Activated CD4-positive, alpha-beta memory T cell treated with anti-CD3 and anti-CD28 coated beads for 36 hours (primary cell): ENCODE measurements at regions not wholly inside any gene's neighbourhood (a gene's known extent, or its start where the extent isn't known, plus 50 kb on each side); places are given as distances from the start of the nearest gene placed in this dataset.

Source experiments
- CTCF ChIA-PET: fragments of 350-600 bp; sonication (Branson Sonifier 250); formaldehyde crosslinking; loops from one replicate; lab custom pipeline; 2021; ENCODE audit warnings: antibody characterized with exemption, inconsistent platforms; lab: Charles Lee
- POLR2A ChIA-PET: fragments of 350-600 bp; sonication (Branson Sonifier 250); formaldehyde crosslinking; loops from one replicate; lab custom pipeline; 2021; ENCODE audit warnings: antibody characterized with exemption; lab: Charles Lee
- DNase-seq: peaks from one replicate; pipeline ENCODE4 v3.0.0-alpha.2; 2020
- H3K27ac Mint-ChIP-seq: one replicate; pipeline ENCODE4 v1.8.0; 2021; ENCODE audit warnings: mixed read lengths
- H3K27me3 Mint-ChIP-seq: one replicate; pipeline ENCODE4 v1.8.0; 2021; ENCODE audit warnings: mixed read lengths
- H3K36me3 Mint-ChIP-seq: one replicate; pipeline ENCODE4 v1.8.0; 2021; ENCODE audit warnings: mixed read lengths
- H3K4me1 Mint-ChIP-seq: one replicate; pipeline ENCODE4 v1.8.0; 2021; ENCODE audit warnings: low read depth, mixed read lengths
- H3K4me3 Mint-ChIP-seq: one replicate; pipeline ENCODE4 v1.8.0; 2021; ENCODE audit warnings: mild to moderate bottlenecking, mixed read lengths
- H3K9me3 Mint-ChIP-seq: one replicate; pipeline ENCODE4 v1.8.0; 2021; ENCODE audit warnings: mixed read lengths
- intact Hi-C: fragments of 100-400 bp; cut with micrococcal nuclease; formaldehyde crosslinking; loops from one replicate; pipeline ENCODE4 v1.15.1; 2023

DNA sequence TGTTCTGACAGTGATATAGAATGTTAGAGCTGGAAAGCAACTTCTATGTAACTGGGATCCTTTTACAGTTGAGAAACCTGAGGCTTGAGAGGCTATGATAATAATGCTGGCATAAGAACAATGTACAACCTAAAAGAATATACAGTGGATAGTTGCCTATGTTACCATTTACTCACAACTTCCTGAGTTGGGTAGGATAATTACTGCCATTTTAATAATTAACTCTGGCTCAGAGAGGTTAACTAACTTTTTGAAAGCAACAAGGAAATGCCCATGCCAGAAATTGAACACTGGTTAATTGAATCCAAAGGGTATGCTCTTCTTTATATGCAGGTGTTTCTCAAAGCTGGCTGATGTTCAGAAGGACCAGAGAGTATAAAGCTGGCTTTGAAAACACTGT is 530.7 kb upstream of the MAP3K7 start:
- no peaks in the 10 kb centered on the region for H3K4me1 Mint-ChIP-seq
- CTCF ChIA-PET = interaction anchor here (1.4 kb wide), 1 partner anchor 15 kb away, joined by 3 read pairs; no protein-coding TSS in a partner anchor
- H3K27me3 Mint-ChIP-seq = no peaks in the 10 kb centered on the region
- no peaks in the 10 kb centered on the region for H3K36me3 Mint-ChIP-seq
- no peak overlapping the region for H3K4me3 Mint-ChIP-seq
- POLR2A ChIA-PET = no interaction called here
- no peak overlapping the region for H3K27ac Mint-ChIP-seq
- DNase-seq = no peak
- intact Hi-C loops = no loop called here
- no peaks in the 10 kb centered on the region for H3K9me3 Mint-ChIP-seq

DNA sequence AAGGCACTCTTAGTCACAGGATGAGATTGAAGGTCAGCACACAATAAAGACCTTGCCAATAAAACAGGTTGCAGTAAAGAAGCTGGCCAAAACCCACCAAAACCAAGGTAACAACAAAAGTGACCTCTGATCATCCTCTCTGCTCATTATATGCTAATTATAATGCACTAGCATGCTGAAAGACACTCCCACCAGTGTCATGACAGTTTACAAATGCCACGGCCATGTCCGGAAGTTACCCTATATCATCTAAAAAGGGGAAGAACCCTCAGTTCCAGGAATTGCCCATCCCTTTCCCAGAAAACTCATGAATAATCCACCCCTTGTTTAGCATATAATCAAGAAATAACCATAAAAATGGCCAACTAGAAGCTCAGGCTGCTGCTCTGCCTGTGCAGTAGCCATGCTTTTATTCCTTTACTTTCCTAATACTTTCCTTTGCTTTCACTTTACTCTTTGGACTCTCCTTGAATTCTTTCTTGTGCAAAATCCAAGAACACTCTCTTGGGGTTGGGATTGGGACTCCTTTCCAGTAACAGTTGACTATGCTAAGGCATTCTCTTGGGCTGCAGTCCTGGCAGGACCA is 527.3 kb upstream of the MAP3K7 start:
- ChIA-PET CTCF (no interaction called here), POLR2A (no interaction called here)
- intact Hi-C loops = no loop called here
- Mint-ChIP-seq H3K4me1 (no peaks in the 10 kb centered on the region), H3K36me3 (no peaks in the 10 kb centered on the region), H3K9me3 (no peaks in the 10 kb centered on the region), H3K27ac (no peak overlapping the region), H3K27me3 (no peaks in the 10 kb centered on the region), H3K4me3 (no peak overlapping the region)
- DNase-seq = no peak

DNA sequence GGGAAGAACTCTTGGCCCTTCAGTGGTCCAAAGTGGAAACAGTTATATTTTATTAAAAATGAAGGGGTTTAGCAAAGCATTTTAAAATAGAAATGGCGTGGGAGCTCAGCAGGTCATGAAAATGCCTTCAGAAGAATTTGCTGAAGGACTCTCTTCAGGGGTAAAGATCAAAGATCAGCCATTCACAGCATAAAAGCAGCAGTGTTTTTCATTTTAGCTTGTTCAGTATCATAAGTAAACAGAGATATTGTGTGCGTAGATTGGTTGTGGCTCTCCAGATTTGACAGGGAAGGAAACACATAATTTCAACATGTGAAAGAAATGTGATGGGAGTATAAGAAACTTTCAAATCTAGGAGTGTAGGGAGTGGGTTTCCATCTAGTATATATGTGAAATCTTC is 519.2 kb upstream of the MAP3K7 start:
- ChIA-PET POLR2A (no interaction called here), CTCF (no interaction called here)
- H3K4me1 Mint-ChIP-seq = no peaks in the 10 kb centered on the region
- intact Hi-C loops = no loop called here
- H3K27me3 Mint-ChIP-seq = no peaks in the 10 kb centered on the region
- DNase-seq = no peak
- H3K36me3 Mint-ChIP-seq = no peaks in the 10 kb centered on the region
- H3K4me3 Mint-ChIP-seq = no peak overlapping the region
- no peak overlapping the region for H3K27ac Mint-ChIP-seq
- no peaks in the 10 kb centered on the region for H3K9me3 Mint-ChIP-seq

DNA sequence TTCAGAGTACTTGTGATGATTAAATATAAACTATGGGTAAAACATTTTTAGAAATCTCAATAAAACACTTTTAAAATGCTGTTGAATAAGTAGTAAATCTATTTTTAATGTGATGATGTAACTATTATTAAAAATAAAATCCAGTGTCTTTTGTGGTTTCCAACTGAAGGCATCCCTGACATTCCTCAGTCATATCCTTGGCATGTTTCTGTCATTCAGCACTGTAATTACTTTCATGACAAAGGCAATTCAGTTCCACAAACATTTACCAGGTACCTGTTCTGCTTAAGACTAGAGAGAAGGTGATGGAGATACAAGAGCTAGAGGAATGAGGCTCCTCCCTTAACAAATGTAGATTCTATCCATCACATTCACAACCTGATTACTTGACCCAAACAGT is 518.7 kb upstream of the MAP3K7 start:
- H3K4me1 Mint-ChIP-seq = no peaks in the 10 kb centered on the region
- no peak overlapping the region for H3K4me3 Mint-ChIP-seq
- no peak overlapping the region for H3K27ac Mint-ChIP-seq
- H3K36me3 Mint-ChIP-seq = no peaks in the 10 kb centered on the region
- no peaks in the 10 kb centered on the region for H3K27me3 Mint-ChIP-seq
- intact Hi-C loops = no loop called here
- ChIA-PET POLR2A (no interaction called here), CTCF (no interaction called here)
- H3K9me3 Mint-ChIP-seq = no peaks in the 10 kb centered on the region
- DNase-seq = no peak

DNA sequence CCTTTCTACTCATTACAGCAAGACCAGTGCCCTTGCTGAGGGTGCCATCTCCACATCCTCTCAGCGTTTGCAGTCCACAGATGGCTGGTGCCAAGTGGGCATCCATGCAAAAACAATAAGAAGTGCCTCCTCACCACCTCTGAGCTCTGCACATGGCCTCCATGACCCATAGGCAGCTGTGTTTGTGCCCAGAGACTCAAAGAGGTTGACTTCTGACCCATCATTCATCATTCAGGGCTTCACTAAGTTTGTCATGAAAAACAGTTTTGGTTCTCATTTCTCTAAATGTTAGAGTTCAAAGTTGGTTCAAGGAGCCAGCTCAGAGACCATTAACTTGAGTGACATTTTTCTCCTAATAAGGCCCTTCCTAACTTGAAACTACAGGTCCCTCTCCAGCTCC is 512.6 kb upstream of the MAP3K7 start:
- no peaks in the 10 kb centered on the region for H3K9me3 Mint-ChIP-seq
- CTCF ChIA-PET = interaction anchor here (1.0 kb wide), 1 partner anchor 10 kb away, joined by 3 read pairs; no protein-coding TSS in a partner anchor

DNA sequence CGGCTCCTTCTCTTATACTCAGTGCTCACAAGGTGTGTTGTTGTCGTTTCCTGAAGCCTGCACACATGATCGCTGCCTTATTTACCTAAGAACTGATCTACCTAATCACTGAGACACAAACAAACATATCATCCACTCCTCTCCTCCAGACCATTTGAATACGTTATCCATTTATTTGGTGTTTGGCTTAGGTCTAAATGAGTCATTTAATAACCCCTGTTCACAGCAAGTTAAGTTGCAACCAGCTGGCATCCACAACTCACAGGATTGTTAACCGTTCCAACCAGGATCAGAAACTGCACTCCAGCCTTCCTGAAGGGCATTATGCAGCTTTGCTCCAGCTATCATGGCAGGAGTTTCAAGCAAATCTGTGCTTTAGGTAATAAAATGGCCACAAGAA is 511.1 kb upstream of the MAP3K7 start:
- Mint-ChIP-seq H3K36me3 (no peaks in the 10 kb centered on the region), H3K4me3 (no peak overlapping the region), H3K27me3 (no peaks in the 10 kb centered on the region), H3K4me1 (no peaks in the 10 kb centered on the region), H3K27ac (no peak overlapping the region), H3K9me3 (no peaks in the 10 kb centered on the region)
- ChIA-PET POLR2A (no interaction called here), CTCF (no interaction called here)
- DNase-seq = no peak
- intact Hi-C loops = no loop called here

More for the DNA sequence above, 512.6 kb upstream of the MAP3K7 start:
- Mint-ChIP-seq H3K4me3 (no peak overlapping the region), H3K27ac (no peak overlapping the region), H3K4me1 (no peaks in the 10 kb centered on the region), H3K27me3 (no peaks in the 10 kb centered on the region), H3K36me3 (no peaks in the 10 kb centered on the region)
- POLR2A ChIA-PET = no interaction called here
- intact Hi-C loops = no loop called here
- DNase-seq = no peak

GRCh38 chr6:91097364-91097763 is 510.5 kb upstream of the MAP3K7 start:
- Mint-ChIP-seq H3K9me3 (no peaks in the 10 kb centered on the region), H3K27me3 (no peaks in the 10 kb centered on the region), H3K36me3 (no peaks in the 10 kb centered on the region), H3K27ac (no peak overlapping the region), H3K4me3 (no peak overlapping the region), H3K4me1 (no peaks in the 10 kb centered on the region)
- intact Hi-C loops = no loop called here
- DNase-seq = no peak
- CTCF ChIA-PET = no interaction called here
- POLR2A ChIA-PET = no interaction called here

DNA sequence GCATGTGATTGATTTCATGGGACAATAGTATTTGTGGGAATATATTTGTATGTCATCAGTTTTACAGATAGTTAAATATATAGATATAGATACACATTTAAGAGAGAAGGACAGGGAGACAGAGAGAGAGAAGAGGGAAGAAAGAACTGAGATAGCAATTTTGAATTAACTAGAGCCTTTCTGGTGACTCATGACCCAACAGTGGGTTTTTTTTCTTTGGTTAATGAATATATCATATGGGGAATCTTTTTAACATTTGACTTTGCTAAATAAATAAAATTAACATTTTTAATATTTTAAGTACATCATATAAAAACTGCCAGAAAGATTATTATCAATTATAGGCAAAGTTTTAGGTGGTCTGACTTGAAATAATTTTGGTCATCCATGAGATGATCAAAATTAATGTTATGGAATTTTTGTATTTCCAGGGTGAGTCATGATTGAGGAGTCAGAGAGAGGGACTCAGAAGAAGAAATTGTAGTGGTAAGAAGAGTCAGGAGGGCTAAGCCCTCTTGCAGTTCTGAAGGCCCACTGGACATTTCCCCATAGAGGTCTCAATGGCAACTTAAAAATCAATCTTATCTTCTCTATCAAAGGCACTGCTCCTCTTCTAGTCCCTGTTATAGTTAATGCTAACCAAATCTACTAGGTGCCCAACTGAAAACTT is 508.1 kb upstream of the MAP3K7 start:
- Mint-ChIP-seq H3K36me3 (no peaks in the 10 kb centered on the region), H3K27me3 (no peaks in the 10 kb centered on the region), H3K27ac (no peak overlapping the region), H3K4me3 (no peak overlapping the region), H3K9me3 (no peaks in the 10 kb centered on the region), H3K4me1 (no peaks in the 10 kb centered on the region)
- no peak for DNase-seq
- CTCF ChIA-PET = no interaction called here
- POLR2A ChIA-PET = no interaction called here
- intact Hi-C loops = no loop called here

DNA sequence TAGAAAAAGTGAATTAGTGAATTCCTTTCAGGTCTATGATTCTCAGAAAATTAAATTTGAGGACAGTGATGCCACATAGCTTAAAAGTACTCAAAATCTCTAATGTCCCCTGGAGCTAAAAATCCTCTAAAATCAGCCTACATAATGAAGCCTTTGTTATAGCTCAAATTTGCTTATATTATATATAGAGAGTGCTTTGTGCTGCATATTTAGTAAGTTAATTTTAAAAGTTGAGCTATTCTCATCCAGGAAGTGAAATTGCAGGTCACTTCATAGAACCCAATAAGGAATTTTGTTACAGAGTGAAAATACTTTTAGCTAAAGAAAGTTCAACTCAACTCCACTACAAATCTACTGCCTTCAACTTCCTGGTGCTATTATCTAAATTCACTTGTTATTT is 507.5 kb upstream of the MAP3K7 start:
- H3K4me3 Mint-ChIP-seq = no peak overlapping the region
- CTCF ChIA-PET = no interaction called here
- H3K36me3 Mint-ChIP-seq = no peaks in the 10 kb centered on the region
- POLR2A ChIA-PET = no interaction called here
- H3K4me1 Mint-ChIP-seq = no peaks in the 10 kb centered on the region
- no peak overlapping the region for H3K27ac Mint-ChIP-seq
- intact Hi-C loops = no loop called here
- DNase-seq = no peak
- H3K9me3 Mint-ChIP-seq = no peaks in the 10 kb centered on the region
- no peaks in the 10 kb centered on the region for H3K27me3 Mint-ChIP-seq

DNA sequence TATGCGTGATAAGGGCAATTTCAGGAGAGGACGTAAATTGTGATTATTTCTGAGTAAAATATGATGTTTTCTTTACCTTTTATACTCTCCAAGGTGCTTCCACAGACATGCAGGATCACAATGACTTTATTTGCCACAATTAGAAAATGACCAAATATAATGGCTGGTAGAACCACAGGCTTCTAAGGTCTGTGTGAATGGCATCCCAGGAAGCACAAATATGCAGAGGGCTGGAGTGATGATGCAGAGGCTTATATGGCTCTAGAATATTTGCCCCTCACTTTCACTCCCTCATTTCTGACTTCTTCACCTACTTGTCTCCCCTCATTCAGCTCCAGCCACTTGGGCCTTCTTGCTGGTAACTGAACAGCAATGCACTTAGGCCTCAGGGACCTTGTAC is 502.1 kb upstream of the MAP3K7 start:
- no peaks in the 10 kb centered on the region for H3K9me3 Mint-ChIP-seq
- no peak overlapping the region for H3K27ac Mint-ChIP-seq
- POLR2A ChIA-PET = no interaction called here
- no peaks in the 10 kb centered on the region for H3K27me3 Mint-ChIP-seq
- H3K36me3 Mint-ChIP-seq = no peaks in the 10 kb centered on the region
- intact Hi-C loops = no loop called here
- H3K4me1 Mint-ChIP-seq = no peaks in the 10 kb centered on the region
- CTCF ChIA-PET = no interaction called here
- H3K4me3 Mint-ChIP-seq = no peak overlapping the region
- no peak for DNase-seq

DNA sequence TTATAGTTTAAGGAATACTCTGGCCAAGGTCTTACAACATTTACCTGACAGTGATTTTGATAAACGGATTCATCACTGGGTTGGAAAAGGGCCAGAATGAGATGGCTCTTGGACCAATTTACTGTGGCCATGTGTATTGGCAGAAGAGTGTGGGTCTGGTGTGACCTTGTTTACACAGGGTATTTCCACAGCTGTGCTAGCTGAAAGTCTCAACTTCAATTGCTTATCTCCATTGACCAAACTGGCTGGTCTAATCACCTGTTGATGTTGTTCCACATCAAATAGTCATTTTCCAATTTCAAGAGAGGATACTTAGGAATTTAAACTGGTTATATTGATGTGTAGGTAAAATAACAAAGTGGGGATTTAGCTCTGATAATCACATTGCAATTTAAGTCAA is 501.6 kb upstream of the MAP3K7 start:
- no peaks in the 10 kb centered on the region for H3K9me3 Mint-ChIP-seq
- no peak overlapping the region for H3K27ac Mint-ChIP-seq
- intact Hi-C loops = no loop called here
- ChIA-PET CTCF (no interaction called here), POLR2A (no interaction called here)
- no peaks in the 10 kb centered on the region for H3K36me3 Mint-ChIP-seq
- no peak for DNase-seq
- no peaks in the 10 kb centered on the region for H3K27me3 Mint-ChIP-seq
- H3K4me1 Mint-ChIP-seq = no peaks in the 10 kb centered on the region
- no peak overlapping the region for H3K4me3 Mint-ChIP-seq

GRCh38 chr6:91087908-91088307 is 501.0 kb upstream of the MAP3K7 start:
- H3K9me3 Mint-ChIP-seq = no peaks in the 10 kb centered on the region
- no peaks in the 10 kb centered on the region for H3K36me3 Mint-ChIP-seq
- ChIA-PET CTCF (interaction anchor here (0.6 kb wide), 1 partner anchor 8 kb away, joined by 3 read pairs; no protein-coding TSS in a partner anchor), POLR2A (no interaction called here)
- no peaks in the 10 kb centered on the region for H3K27me3 Mint-ChIP-seq
- intact Hi-C loops = no loop called here
- no peak overlapping the region for H3K4me3 Mint-ChIP-seq
- DNase-seq = no peak
- no peaks in the 10 kb centered on the region for H3K4me1 Mint-ChIP-seq
- H3K27ac Mint-ChIP-seq = no peak overlapping the region

- H3K36me3 Mint-ChIP-seq = no peaks in the 10 kb centered on the region
- H3K4me3 Mint-ChIP-seq = no peak overlapping the region
- POLR2A ChIA-PET = no interaction called here
- H3K9me3 Mint-ChIP-seq = no peaks in the 10 kb centered on the region
- CTCF ChIA-PET = interaction anchor here (0.9 kb wide), 1 partner anchor 8 kb away, joined by 3 read pairs; no protein-coding TSS in a partner anchor
- no peaks in the 10 kb centered on the region for H3K4me1 Mint-ChIP-seq
- H3K27me3 Mint-ChIP-seq = no peaks in the 10 kb centered on the region
- intact Hi-C loops = no loop called here
- DNase-seq = no peak
- H3K27ac Mint-ChIP-seq = no peak overlapping the region
Measured at GRCh38 chr6:91083211-91083610, 496.3 kb upstream of the MAP3K7 start.
